ENCODE measurements at regions not wholly inside any gene's neighbourhood (a gene's known extent, or its start where the extent isn't known, plus 50 kb on each side); places are given as distances from the start of the nearest gene placed in this dataset.

- TF ChIP-seq, protein P1, sequence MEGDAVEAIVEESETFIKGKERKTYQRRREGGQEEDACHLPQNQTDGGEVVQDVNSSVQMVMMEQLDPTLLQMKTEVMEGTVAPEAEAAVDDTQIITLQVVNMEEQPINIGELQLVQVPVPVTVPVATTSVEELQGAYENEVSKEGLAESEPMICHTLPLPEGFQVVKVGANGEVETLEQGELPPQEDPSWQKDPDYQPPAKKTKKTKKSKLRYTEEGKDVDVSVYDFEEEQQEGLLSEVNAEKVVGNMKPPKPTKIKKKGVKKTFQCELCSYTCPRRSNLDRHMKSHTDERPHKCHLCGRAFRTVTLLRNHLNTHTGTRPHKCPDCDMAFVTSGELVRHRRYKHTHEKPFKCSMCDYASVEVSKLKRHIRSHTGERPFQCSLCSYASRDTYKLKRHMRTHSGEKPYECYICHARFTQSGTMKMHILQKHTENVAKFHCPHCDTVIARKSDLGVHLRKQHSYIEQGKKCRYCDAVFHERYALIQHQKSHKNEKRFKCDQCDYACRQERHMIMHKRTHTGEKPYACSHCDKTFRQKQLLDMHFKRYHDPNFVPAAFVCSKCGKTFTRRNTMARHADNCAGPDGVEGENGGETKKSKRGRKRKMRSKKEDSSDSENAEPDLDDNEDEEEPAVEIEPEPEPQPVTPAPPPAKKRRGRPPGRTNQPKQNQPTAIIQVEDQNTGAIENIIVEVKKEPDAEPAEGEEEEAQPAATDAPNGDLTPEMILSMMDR (IDR thresholded peaks at IDR 0.05; ENCODE audit: control extremely low read depth in 1 of 3, insufficient read depth in 1 of 3, low read depth in 1 of 3, low read length in 3 of 3) = no peak
- TF ChIP-seq CHD2 (IDR thresholded peaks at IDR 0.05; ENCODE audit: low read length) = no peak
- no peak for TF ChIP-seq HDAC6 (IDR thresholded peaks at IDR 0.05; ENCODE audit: low read depth, low read length)
- TF ChIP-seq POLR2AphosphoS5 (IDR thresholded peaks at IDR 0.05; ENCODE audit: low read depth, low read length) = no peak
- TF ChIP-seq, protein P2, sequence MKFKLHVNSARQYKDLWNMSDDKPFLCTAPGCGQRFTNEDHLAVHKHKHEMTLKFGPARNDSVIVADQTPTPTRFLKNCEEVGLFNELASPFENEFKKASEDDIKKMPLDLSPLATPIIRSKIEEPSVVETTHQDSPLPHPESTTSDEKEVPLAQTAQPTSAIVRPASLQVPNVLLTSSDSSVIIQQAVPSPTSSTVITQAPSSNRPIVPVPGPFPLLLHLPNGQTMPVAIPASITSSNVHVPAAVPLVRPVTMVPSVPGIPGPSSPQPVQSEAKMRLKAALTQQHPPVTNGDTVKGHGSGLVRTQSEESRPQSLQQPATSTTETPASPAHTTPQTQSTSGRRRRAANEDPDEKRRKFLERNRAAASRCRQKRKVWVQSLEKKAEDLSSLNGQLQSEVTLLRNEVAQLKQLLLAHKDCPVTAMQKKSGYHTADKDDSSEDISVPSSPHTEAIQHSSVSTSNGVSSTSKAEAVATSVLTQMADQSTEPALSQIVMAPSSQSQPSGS (IDR thresholded peaks at IDR 0.05; ENCODE audit: low read length) = no peak
- no peak for TF ChIP-seq GABPA (IDR thresholded peaks at IDR 0.05; ENCODE audit: borderline replicate concordance, insufficient read depth, low read length)
- TF ChIP-seq HDAC2 (IDR thresholded peaks at IDR 0.05; ENCODE audit: borderline replicate concordance in 1 of 2, low read depth in 2 of 2, low read length in 2 of 2) = no peak
- TF ChIP-seq, protein P3, sequence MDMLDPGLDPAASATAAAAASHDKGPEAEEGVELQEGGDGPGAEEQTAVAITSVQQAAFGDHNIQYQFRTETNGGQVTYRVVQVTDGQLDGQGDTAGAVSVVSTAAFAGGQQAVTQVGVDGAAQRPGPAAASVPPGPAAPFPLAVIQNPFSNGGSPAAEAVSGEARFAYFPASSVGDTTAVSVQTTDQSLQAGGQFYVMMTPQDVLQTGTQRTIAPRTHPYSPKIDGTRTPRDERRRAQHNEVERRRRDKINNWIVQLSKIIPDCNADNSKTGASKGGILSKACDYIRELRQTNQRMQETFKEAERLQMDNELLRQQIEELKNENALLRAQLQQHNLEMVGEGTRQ (IDR thresholded peaks at IDR 0.05; ENCODE audit: low read length) = no peak
- TF ChIP-seq POLR2A (IDR thresholded peaks at IDR 0.05; ENCODE audit: control extremely low read depth in 1 of 2, low read depth in 2 of 2, low read length in 2 of 2) = no peak
- TF ChIP-seq EGR1 (IDR thresholded peaks at IDR 0.05; ENCODE audit: borderline replicate concordance, low read depth, low read length) = no peak
Observed at GRCh38 chr18:30501594-30501993, 540.9 kb downstream of the DSC3 start.
